Sigmoid colon (tissue), 4 donors: ENCODE measurements at regions not wholly inside any gene's neighbourhood (a gene's known extent, or its start where the extent isn't known, plus 50 kb on each side); places are given as distances from the start of the nearest gene placed in this dataset.

Experiments used
- CTCF ChIP-seq, 4 experiments: fragments of 450-650 bp in 3 of 4; fragments of 200-600 bp in 1 of 4; IDR thresholded peaks; one replicate each; pipeline ENCODE4 v1.5.1; 2016 to 2019; ENCODE audit warnings: antibody characterized with exemption in 4 of 4, mild to moderate bottlenecking in 3 of 4, moderate library complexity in 2 of 4
- EP300 ChIP-seq, 4 donors: sonication (generic); formaldehyde crosslinking; IDR thresholded peaks; one replicate each; pipeline ENCODE4 v1.6.1; 2017; ENCODE audit warnings: antibody characterized with exemption in 4 of 4
- POLR2A ChIP-seq, 2 donors: fragments of 450-650 bp; IDR thresholded peaks; one replicate each; pipeline ENCODE4 v1.6.1; 2016; ENCODE audit warnings: antibody characterized with exemption in 2 of 2, mild to moderate bottlenecking in 2 of 2, moderate library complexity in 2 of 2
- POLR2AphosphoS5 ChIP-seq, 4 donors: sonication (generic); formaldehyde crosslinking; IDR thresholded peaks; one replicate each; pipeline ENCODE4 v1.6.1; 2017; ENCODE audit warnings: antibody characterized with exemption in 4 of 4

DNA sequence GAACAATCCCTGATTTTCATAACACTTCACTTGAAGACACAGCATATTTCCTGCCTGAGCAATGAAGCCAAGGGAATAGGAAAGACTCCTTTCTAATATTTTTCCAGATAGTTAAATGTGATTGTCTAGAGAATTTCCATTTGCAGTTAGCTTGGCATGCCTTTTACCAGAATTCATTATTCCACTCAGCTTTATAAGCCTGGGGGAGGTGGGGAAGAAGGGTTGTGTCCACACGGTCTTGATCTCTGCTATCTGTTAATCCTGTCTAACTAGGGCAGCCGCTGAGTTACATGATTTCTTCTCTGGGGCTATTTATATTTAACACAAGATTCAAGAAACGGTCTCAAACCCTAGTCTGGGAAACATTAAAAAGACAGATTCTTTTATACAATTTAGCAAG is 146.6 kb upstream of the FSCB start:
- TF ChIP-seq POLR2AphosphoS5 (IDR thresholded peaks at IDR 0.05) (no peak), CTCF (IDR thresholded peaks at IDR 0.05) (no peak), POLR2A (IDR thresholded peaks at IDR 0.05) (no peak), EP300 (IDR thresholded peaks at IDR 0.05) (no peak)
